ENCODE measurements at regions not wholly inside any gene's neighbourhood (a gene's known extent, or its start where the extent isn't known, plus 50 kb on each side); places are given as distances from the start of the nearest gene placed in this dataset.

DNA sequence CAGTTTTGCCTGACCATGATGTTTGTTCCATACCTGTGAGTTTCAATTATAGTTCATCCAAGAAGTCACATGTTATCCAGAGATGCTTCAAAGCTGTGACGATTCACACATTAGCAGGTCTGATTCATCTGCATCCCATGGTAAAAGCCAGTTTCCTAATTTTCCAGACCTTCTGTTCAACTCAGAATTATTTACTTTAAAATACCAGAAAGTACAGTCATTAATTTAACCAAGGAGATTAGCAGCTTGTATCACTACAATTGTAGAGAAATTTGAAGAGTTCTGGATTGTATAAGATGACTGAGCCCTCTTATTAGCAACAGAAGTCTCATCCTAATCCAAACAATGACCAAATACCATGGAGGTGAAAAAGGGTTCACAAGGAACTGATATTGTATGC is 76.1 kb upstream of the THBS1 start:
- TF ChIP-seq, protein P1, sequence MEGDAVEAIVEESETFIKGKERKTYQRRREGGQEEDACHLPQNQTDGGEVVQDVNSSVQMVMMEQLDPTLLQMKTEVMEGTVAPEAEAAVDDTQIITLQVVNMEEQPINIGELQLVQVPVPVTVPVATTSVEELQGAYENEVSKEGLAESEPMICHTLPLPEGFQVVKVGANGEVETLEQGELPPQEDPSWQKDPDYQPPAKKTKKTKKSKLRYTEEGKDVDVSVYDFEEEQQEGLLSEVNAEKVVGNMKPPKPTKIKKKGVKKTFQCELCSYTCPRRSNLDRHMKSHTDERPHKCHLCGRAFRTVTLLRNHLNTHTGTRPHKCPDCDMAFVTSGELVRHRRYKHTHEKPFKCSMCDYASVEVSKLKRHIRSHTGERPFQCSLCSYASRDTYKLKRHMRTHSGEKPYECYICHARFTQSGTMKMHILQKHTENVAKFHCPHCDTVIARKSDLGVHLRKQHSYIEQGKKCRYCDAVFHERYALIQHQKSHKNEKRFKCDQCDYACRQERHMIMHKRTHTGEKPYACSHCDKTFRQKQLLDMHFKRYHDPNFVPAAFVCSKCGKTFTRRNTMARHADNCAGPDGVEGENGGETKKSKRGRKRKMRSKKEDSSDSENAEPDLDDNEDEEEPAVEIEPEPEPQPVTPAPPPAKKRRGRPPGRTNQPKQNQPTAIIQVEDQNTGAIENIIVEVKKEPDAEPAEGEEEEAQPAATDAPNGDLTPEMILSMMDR (IDR thresholded peaks at IDR 0.05; ENCODE audit: low read depth, low read length, missing control alignments) = no peak
- DNase-seq (ENCODE audit: low read depth) = no peak
- no peak overlapping the region for H3K4me3 ChIP-seq (ENCODE audit: low read depth, low read length)

DNA sequence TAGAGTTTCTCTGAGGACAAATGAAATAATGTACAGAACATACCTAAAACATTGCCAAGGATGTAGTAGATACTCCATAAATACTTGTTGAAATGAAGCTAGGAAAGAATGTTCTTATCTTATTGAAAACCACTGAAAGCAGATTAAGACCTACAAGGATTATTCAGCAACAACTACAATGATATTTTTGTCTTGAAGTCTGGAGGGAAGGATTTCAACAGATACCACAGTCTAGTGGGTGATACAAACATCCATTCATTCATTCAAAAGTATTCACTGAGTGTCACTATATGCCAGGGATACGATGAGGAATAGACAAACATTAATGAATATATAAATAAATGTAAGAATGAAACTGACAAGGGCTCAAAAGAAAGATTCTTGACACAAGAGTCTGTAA is 74.7 kb upstream of the THBS1 start:
- no peak for DNase-seq (ENCODE audit: low read depth)
- TF ChIP-seq, protein P1 (IDR thresholded peaks at IDR 0.05; ENCODE audit: low read depth, low read length, missing control alignments) = no peak
- H3K4me3 ChIP-seq (ENCODE audit: low read depth, low read length) = no peak overlapping the region

DNA sequence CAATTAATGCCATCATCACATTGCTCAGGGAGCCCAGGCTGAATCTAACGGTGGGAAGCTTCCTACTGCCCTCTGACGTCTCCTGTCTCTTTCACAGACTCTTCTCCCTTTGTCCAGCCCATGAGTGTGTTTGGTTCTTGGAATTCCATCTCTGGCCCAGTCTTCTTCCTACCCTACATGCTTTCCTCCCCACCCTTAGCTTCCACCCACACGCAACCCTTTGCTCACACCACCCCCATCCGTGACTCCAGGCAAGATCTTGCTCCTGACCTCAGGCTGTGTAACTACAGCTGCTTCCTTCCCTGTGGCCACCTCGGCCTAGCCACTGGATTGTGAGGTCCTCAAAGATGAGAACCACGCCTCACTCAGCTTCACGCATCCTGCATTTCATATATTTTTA is 72.3 kb upstream of the THBS1 start:
- DNase-seq (ENCODE audit: low read depth) = no peak
- H3K4me3 ChIP-seq (ENCODE audit: low read depth, low read length) = no peak overlapping the region
- TF ChIP-seq, protein P1 (IDR thresholded peaks at IDR 0.05; ENCODE audit: low read depth, low read length, missing control alignments) = no peak

DNA sequence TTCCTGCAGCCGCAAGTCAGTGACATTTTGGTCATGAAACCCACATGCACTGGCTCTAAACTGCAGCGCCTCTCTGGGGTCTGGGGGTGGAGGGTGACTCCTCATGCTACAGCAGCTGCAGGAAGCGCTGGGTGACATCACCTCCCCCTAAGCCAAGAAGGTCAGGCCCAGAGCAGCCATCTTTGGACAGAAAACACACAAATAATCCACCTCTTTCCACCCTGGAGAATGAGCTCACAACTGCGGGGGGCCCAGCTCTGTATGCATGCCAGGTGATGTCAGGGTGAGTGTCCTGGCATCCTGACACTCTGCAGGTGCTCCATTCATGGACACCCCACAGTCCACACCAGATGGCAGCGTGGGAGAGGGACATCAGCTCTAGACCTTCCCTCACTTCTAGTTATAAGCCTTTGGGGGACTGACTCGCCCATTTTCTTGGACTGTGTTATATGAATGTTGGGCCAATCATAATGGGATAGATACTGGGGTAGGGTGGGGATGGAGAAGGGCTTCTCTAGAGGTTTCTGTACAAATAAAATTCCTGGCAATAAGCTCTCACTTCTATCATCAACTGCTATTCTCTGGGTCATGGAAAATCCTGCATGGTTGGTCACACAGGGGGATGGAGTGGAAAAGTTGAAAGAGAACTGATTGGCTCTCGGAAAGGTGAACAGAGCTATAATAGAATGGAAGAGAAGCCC is 70.7 kb upstream of the THBS1 start:
- no peak for DNase-seq (ENCODE audit: low read depth)
- TF ChIP-seq, protein P1 (IDR thresholded peaks at IDR 0.05; ENCODE audit: low read depth, low read length, missing control alignments) = no peak

DNA sequence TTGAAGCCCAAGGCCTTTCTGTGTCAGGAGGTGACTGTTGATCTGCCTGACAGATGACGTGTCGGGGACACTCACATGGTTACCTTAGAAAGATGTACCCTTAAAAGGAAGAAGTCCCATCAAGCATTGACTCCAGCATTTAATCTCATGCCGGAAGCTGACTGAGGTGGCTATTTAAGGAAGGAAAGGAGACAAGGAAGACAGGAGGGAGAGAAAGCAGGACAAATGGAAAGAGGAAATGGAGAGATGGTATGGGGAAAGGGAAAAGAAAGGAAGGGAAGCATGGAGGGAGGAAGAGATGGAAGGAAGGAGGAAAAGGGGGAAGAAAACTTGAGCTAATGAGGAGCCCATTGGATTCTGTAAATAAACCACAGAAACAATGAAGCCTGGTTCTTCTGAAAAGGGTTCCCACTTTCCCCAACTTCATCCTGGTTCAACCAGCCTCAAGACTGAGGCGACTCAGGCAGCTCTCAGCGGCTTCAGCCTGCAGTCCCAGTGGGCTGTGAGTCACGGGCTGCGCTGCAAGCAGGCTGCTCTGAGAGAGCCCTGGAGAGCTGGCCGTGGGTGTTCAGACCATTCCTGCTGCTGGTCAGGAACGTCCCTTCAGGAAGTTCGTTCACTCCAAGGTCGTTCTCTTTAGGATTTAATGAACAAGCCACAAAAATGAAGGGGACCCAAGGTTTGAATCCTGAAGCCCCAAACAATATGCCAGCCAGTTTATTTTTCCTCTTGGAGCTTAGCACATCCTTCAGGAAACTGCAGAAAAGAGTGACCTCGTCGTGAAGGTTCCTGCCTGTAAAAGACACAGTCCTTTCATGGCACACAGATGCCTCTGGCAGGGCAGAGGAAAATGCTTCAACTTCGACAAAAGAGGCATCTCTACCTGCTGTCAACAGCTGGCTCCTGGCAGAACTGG is 69.6 kb upstream of the THBS1 start:
- no peak overlapping the region for H3K4me3 ChIP-seq (ENCODE audit: low read depth, low read length)
- TF ChIP-seq, protein P1 (IDR thresholded peaks at IDR 0.05; ENCODE audit: low read depth, low read length, missing control alignments) = no peak
- no peak for DNase-seq (ENCODE audit: low read depth)

More for the DNA sequence above, 70.7 kb upstream of the THBS1 start:
- no peak overlapping the region for H3K4me3 ChIP-seq (ENCODE audit: low read depth, low read length)

DNA sequence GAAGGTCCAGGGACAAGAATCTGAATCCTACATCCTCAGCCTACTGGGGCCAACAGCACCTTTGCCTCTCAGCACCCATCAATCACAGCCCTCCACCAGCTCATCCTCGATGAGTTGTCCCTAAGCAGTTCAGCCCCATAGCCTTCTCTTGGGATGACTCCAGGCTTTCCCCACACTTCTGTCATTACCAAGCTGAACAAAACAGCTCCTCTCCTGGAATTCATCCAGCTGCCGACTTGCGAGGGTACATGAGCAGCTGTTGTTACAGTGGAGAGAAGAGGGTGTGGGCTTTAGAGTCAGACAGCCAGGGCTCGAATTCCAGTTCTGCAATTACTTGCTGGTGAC is 69.0 kb upstream of the THBS1 start:
- TF ChIP-seq, protein P1 (IDR thresholded peaks at IDR 0.05; ENCODE audit: low read depth, low read length, missing control alignments) = no peak
- no peak overlapping the region for H3K4me3 ChIP-seq (ENCODE audit: low read depth, low read length)
- no peak for DNase-seq (ENCODE audit: low read depth)
